DMS114 treated with DMSO at 0.1 percent for 48 hours (cell line): ENCODE measurements at regions not wholly inside any gene's neighbourhood (a gene's known extent, or its start where the extent isn't known, plus 50 kb on each side); places are given as distances from the start of the nearest gene placed in this dataset.
"Not testable (repeated sequence)": the region's sequence is repeated elsewhere in the genome, so short reads cannot be mapped to it uniquely, and the experiment has no call there.

Experiments used
- DNase-seq: peaks from one replicate; lab custom pipeline; 2025; ENCODE audit not compliant: unreplicated experiment; lab: John Stamatoyannopoulos, UW

DNA sequence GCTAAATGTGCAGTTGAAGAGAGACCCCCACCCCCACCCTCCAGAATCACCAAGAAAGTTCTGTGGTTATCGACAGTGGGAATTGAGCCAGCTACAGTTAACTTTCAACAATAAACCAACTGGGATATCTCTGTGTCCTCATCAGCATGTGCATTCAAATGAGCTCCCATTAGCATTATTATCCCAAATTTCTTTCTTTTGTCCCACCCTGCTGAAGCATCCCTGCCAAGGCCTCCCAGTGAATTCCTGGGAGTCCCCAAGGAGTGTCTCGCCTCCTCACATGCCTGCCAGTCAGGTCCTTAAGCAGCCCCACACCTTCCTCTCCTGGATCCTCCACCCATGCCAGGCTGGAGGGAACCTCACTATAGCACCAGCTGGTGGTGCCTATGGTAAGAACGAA lies 422.1 kb upstream of the HNRNPA3 start:
- DNase-seq: no peak

DNA sequence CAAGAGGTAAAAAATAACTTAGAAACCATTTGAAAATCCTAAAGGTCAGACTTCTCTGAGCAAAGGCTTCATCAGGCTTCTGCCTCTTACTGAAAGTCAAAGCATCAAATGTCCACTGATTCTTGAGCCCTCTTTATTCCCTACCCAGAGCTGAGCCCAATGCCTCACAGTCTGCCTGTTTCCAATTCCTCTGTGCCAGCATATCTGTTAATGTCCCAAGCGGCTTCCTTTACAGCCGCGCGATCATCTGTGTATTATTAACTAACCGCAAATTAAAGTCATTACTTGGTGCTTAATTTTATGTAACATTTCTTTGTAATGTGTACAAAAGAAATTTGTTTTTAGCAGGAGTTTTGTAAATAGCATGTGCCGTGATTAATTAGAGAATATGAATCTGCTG lies 418.8 kb upstream of the HNRNPA3 start:
- no peak for DNase-seq

DNA sequence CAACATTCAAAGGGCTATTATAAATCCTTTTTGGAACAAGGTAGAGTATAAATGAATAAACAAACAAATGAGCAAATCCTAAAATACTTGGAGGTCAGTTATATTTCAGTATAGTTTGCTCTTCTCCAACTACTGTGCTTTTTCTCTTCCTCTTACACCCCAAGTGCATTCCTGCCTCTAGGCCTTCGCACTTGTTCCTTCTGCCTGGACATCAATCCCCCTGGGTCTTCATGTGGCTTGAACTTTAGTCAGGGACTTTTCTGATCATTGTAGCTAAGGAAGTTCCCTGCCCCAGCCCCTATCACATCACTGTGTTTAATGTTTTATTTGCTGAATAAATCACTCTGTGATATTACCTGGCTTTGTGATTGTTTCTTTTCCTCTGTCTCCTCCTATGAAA lies 418.2 kb upstream of the HNRNPA3 start:
- DNase-seq: no peak

DNA sequence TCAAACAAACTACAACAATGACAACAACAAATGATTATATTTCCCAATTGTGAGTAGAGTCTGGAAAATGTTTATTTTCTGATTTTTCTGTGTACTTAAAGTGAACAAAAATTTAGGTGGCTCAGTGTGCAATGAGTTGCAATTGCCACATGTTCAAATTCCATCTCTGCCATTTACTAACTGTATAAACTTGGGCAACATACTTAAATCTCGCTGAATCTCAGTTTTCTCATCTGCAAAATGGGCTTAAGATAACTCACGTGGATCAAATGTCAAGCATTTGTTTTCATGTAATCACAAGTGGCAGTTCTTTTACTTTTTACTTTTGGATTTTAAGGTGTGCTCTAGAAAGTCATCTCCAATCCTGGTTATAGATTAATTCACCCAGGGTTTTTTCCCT lies 416.8 kb upstream of the HNRNPA3 start:
- DNase-seq: no peak

GRCh38 chr2:176796677-176797076 lies 415.9 kb upstream of the HNRNPA3 start:
- DNase-seq: not testable (repeated sequence)

DNA sequence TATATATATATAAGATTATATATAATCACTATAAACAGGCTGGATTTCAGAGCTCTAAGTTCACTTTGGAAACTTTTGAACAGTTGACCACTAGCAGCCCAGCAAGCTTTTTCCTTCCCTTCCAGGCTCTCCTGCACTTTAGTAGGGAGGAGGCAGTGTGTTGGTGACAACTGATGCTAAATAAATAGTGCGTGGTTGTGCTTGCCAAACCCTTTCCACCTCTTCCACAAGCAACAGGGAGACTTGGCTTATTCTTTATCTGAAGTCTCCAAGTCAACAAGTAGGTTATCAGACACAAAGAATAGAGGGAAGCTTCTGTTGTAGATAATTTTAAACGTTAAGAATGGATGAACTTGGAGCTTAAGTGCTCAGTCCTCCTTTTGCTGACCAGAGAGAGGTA lies 408.2 kb upstream of the HNRNPA3 start:
- no peak for DNase-seq

DNA sequence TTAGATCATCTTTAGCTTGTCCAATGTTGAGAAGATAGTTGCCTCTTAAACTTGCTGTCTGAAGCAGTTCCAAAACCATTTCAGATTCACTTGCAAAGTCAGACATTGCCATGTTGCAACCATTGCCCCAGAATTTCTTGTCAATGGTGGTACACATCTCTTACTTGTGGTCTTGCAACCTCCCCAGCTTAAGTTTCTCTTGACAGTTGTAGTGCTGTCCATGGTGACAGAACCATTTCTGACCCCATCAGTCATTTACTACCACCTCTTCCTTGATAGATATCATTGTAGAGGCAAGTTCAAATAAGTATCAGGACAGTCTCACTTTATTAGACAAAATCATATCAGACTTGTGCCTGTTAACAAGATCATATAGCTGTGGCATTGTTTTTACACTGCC lies 407.2 kb upstream of the HNRNPA3 start:
- no peak for DNase-seq

DNA sequence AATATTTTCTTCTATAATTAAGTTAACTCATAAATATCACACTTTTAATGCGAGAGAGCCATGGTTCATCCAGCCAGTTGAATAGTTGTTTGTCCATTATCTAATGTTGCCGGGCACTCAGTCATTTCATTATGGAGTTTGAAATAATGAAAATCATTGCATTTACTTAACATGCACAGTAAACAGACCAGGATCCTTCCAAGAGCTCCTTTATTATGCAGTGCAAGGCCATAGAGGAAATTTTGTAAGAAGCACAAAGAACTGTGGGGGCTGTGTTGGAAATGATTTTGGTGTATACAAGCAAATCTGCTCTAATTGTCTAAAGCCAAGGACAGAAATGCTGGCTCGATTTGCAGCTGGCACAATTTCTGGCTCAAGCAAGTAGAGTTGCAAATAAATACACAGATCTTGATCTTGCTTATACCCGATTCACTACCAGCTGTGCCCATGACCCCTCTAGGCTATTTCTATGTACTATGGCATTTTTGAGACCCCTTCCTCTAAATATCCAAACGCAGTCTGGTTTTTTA lies 400.3 kb upstream of the HNRNPA3 start:
- DNase-seq: no peak

GRCh38 chr2:176813156-176813555 lies 399.4 kb upstream of the HNRNPA3 start:
- no peak for DNase-seq

DNA sequence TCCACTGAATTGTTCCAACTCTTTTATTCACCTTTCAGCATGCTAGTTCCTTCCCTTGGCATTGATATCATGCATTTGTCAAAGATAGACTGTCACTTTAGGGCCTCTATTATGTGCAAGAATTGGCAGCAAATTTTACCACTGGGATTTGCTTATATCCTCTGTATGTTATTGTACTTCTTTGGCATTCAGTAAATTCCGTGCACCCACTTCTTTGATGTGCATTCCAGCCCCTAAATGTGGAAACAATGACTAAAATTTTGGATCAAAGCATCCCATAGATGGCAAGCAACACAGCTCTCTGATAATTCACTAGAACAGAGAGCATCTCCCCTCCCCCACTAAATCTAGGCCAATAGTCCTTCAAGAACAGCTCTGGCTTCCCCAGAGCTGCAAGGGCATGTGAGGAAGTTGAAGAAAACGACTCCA lies 399.0 kb upstream of the HNRNPA3 start:
- DNase-seq: no peak

DNA sequence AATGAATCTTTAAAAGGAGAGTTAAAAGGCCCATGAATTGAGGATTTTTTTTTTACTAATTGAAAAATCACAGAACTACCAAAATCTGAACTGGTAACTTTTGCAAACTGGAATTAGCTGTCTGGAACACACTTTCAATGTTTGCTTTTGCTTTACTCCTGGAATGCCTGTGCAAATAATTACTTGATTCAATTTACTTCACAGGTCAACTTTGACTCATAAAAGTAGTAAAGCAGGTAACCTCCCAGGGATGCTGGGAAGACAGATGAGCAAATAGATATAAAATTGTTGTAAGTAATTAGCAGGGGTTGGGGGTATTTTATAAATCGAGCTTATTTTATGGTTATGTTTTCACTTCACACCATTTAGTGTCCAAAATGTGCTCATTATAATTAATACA lies 398.3 kb upstream of the HNRNPA3 start:
- no peak for DNase-seq

- DNase-seq: peak; percentile 7
Measured at GRCh38 chr2:176814740-176815367, 397.7 kb upstream of the HNRNPA3 start.

DNA sequence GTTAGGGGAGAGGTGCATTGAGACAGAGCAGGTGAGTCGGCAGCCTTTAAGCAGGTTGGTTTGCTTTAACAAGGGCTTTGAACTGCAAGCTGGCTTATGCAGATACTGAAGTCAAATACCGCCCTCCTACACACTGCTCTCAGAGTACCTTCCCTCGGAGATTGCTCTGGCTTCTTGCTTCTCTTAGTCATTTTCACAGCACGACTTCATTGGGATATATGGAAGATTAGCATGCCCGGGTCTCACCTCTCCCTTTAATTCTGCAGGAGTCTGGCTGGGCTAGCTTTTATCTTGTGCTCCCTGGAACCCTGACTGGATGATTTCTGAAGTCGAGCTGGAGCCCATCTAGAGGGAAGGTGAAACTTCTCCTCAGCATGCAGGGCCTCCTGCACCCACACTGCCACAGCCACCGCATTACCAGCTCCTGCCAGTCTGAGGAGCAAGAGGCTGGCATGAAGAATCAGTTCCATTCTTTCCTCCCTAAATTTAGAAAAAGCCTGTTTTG lies 395.5 kb upstream of the HNRNPA3 start:
- DNase-seq: no peak

DNA sequence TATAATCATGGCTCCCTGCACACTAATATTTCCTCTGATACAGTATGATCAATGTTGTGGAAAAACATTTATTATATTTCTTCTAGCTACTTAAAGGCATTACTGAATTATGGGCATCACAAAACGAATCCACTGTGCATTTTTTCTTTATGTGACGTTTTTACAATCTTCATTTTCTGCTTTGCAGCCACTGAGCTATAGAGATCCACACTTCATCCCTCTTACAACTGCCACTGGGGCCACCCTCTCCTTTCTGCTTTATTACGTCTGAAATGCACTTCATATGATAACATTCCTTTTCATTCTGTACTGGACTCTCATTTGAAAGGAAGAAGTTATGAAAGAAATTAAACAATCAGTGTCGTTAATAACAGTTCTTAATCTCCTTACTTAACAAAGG lies 394.5 kb upstream of the HNRNPA3 start:
- DNase-seq: no peak

DNA sequence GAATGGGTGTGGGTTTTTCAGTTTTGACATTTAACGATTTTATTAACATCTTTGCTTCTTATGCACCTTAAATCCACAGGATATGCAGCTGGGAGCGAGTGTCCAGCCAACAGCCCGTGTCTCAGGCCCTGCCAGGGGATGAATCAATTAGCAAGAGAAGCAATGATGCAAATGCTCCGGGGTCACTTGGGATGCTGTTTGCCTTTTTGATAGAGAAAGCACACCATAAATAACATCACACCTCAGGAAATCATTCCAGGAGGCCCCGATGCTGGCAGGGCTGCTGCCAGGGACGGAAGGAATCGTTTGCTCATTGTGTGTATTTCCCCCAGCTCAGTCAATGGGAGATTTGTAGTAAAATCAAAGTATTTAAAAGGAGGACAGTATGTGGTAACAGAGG lies 394.0 kb upstream of the HNRNPA3 start:
- DNase-seq: no peak

- DNase-seq: no peak
Measured at GRCh38 chr2:176819306-176819705, 393.3 kb upstream of the HNRNPA3 start.

GRCh38 chr2:176820371-176820932 lies 392.1 kb upstream of the HNRNPA3 start:
- no peak for DNase-seq

GRCh38 chr2:176821350-176821749 lies 391.2 kb upstream of the HNRNPA3 start:
- no peak for DNase-seq

GRCh38 chr2:176822060-176822459 lies 390.5 kb upstream of the HNRNPA3 start:
- no peak for DNase-seq

DNA sequence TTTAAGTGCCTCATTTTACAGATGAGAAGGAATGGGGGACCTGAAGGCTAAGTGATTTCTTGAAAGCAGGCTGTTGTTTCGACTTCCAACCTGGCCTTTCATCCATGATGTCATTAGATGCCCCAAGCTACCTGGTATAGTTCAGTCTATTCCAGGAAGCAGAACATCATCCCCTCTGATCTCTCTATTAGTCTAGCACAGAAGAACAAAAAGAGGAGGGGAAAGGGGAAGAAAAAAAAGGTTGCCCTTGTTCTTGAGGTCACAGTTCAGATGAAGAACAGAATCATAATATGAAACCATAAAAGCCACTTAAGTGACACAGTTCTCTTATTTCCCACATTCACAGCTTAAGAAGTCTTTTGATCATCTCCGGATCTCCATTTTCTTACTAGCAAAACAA lies 386.2 kb upstream of the HNRNPA3 start:
- DNase-seq: no peak

GRCh38 chr2:176826984-176827668 lies 385.5 kb upstream of the HNRNPA3 start:
- DNase-seq: no peak

- no peak for DNase-seq
Measured at GRCh38 chr2:176830362-176830761, 382.2 kb upstream of the HNRNPA3 start.
